Fibroblast of mammary gland (primary cell): ENCODE measurements at regions not wholly inside any gene's neighbourhood (a gene's known extent, or its start where the extent isn't known, plus 50 kb on each side); places are given as distances from the start of the nearest gene placed in this dataset.
A peak's percentile ranks its signal among the peaks of the same experiment; 100 is the strongest.

ENCODE experiments used
- DNase-seq: peaks from one replicate; pipeline ENCODE4 v3.0.0-alpha.2; 2010; ENCODE audit warnings: low read depth
- H3K4me3 ChIP-seq: 2 replicates; pipeline ENCODE4 v1.5.1; 2011; ENCODE audit warnings: low read depth, mild to moderate bottlenecking, low read length, moderate library complexity; ENCODE audit not compliant: control insufficient read depth
- CTCF ChIP-seq: conservative IDR thresholded peaks from 2 replicates; pipeline ENCODE4 v1.5.1; 2011; ENCODE audit warnings: low read depth, low read length, inconsistent platforms; ENCODE audit not compliant: control insufficient read depth, insufficient read depth

- no peak overlapping the region for H3K4me3 ChIP-seq
- TF ChIP-seq CTCF, result no peak
- DNase-seq, result no peak
Measured at GRCh38 chr13:85431720-85432119, 367.5 kb downstream of the SLITRK6 start.

GRCh38 chr13:85430216-85430794 lies 368.9 kb downstream of the SLITRK6 start:
- no peak for TF ChIP-seq CTCF
- no peak overlapping the region for H3K4me3 ChIP-seq
- DNase-seq, result no peak

GRCh38 chr13:85427416-85427815 lies 371.8 kb downstream of the SLITRK6 start:
- no peak overlapping the region for H3K4me3 ChIP-seq
- peak; percentile 14 for DNase-seq
- no peak for TF ChIP-seq CTCF

GRCh38 chr13:85420136-85420535 lies 379.1 kb downstream of the SLITRK6 start:
- no peak for DNase-seq
- no peak overlapping the region for H3K4me3 ChIP-seq
- TF ChIP-seq CTCF, result no peak

GRCh38 chr13:85419611-85420010 lies 379.6 kb downstream of the SLITRK6 start:
- TF ChIP-seq CTCF, result no peak
- no peak overlapping the region for H3K4me3 ChIP-seq
- DNase-seq, result no peak

GRCh38 chr13:85417807-85418206 lies 381.4 kb downstream of the SLITRK6 start:
- no peak for DNase-seq
- no peak for TF ChIP-seq CTCF
- H3K4me3 ChIP-seq, result no peak overlapping the region

- H3K4me3 ChIP-seq, result no peak overlapping the region
- no peak for TF ChIP-seq CTCF
- DNase-seq, result no peak
Measured at GRCh38 chr13:85413664-85414063, 385.6 kb downstream of the SLITRK6 start.
